ENCODE measurements at regions not wholly inside any gene's neighbourhood (a gene's known extent, or its start where the extent isn't known, plus 50 kb on each side); places are given as distances from the start of the nearest gene placed in this dataset.

DNA sequence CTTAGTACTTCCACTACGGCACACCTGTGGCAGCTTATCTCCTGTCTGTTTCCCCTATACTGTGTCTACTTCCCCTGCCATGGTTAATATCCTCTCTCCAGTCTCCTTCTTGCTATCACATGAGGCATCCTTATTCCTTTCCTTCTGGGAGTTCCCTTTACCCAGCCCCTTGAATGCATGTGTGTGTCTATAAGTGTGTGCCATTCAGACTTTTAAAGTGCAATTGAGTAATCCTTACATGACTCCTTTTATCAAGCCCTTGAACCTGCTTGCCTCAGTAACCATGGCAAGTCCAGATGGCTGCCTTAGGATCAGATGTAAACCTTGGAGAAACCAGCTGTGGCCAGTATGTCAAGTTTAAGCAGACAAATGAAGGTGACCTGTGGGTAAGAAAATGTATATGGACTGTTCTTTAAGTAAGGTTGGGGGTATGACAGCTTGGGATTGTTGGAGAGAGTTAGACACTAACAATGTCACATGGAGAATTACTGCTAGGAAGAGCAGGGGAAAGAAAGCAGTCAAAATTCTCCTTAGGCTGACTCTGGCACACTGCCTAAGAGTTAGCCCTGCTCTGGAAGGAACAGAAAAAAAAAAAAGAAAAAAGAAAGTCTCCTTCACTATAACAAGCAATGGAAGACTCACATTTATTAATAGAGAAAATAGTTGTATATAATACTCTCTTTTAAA is 142.1 kb downstream of the HINT1 start:
- no peaks in the 10 kb centered on the region for H3K4me1 ChIP-seq
- 89 to 93% methylated on average over 1 of the region's 1 CpG for WGBS, 2 donors
- TF ChIP-seq, protein P1, sequence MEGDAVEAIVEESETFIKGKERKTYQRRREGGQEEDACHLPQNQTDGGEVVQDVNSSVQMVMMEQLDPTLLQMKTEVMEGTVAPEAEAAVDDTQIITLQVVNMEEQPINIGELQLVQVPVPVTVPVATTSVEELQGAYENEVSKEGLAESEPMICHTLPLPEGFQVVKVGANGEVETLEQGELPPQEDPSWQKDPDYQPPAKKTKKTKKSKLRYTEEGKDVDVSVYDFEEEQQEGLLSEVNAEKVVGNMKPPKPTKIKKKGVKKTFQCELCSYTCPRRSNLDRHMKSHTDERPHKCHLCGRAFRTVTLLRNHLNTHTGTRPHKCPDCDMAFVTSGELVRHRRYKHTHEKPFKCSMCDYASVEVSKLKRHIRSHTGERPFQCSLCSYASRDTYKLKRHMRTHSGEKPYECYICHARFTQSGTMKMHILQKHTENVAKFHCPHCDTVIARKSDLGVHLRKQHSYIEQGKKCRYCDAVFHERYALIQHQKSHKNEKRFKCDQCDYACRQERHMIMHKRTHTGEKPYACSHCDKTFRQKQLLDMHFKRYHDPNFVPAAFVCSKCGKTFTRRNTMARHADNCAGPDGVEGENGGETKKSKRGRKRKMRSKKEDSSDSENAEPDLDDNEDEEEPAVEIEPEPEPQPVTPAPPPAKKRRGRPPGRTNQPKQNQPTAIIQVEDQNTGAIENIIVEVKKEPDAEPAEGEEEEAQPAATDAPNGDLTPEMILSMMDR (IDR thresholded peaks at IDR 0.05), result no peak
- no peak for TF ChIP-seq EP300 (IDR thresholded peaks at IDR 0.05)
- TF ChIP-seq POLR2A (IDR thresholded peaks at IDR 0.05), result no peak
- no peaks in the 10 kb centered on the region for H3K9me3 ChIP-seq
- H3K27me3 ChIP-seq, result no peaks in the 10 kb centered on the region
- no peak overlapping the region for H3K27ac ChIP-seq
- H3K36me3 ChIP-seq, result no peaks in the 10 kb centered on the region
- no peak overlapping the region for H3K4me3 ChIP-seq
- DNase-seq (ENCODE audit: low spot score in 2 of 2), result no peak

DNA sequence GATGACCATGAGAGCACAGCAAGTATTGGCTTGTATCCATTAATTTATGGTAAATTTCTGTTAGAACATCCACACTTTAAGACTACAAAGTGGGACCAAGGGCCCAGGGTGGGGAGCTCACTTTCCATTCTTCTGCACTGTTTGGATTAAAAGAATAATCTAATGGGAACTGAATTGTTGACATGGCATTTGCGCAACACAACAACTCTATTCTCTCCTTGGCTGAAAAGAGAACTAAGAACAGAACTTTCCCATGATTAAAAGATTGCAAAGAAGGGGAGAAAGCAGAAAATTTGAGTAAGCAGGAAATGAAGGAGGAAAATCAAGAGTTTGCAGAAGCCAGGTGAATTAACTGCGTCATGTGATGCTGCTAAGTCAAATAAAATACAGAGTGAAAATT is 143.4 kb downstream of the HINT1 start:
- Histone ChIP-seq H3K4me1 (no peaks in the 10 kb centered on the region), H3K9me3 (no peaks in the 10 kb centered on the region), H3K36me3 (no peaks in the 10 kb centered on the region), H3K27me3 (no peaks in the 10 kb centered on the region), H3K27ac (no peak overlapping the region), H3K4me3 (no peak overlapping the region)
- TF ChIP-seq, protein P1 (IDR thresholded peaks at IDR 0.05), result no peak
- TF ChIP-seq EP300 (IDR thresholded peaks at IDR 0.05) (no peak), POLR2A (IDR thresholded peaks at IDR 0.05) (no peak)
- 90 to 94% methylated on average over 2 of the region's 2 CpGs for WGBS, 2 donors
- DNase-seq (ENCODE audit: low spot score in 2 of 2), result no peak

DNA sequence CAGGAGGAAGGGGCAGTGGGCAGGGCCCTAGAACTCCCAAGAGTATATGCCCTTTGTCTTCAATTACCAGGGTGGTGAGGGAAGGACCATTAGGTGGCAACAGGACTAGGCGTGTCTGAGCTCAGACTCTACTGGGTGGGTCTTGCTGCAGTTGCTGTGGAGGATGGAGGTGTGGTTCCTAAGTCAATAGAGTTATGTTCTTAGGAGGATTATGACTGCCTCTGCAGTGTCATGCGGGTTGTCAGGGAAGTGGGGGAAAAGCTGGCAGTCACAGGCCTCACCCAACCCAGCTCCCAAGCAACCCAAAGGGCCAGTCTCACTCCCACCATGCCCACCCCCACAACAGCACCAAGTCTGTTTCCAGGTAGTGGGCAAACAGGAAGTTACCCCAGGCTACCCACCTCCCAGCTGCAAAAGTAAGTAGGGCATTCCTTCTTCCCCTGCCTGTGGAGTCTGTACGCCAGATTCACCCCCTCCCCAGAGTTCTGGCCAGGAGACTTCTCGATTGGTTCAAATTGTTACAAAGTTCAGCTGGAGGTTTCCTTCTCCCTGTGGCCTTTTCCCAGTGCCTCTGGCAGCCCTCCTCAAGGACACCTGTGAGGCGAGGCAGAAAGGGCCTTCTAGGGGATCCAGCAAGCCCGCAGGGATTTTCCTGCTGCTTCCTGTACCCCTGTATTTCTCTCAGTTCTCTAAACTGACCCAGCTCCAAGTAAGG is 145.3 kb downstream of the HINT1 start:
- H3K36me3 ChIP-seq, result no peaks in the 10 kb centered on the region
- H3K4me1 ChIP-seq, result no peaks in the 10 kb centered on the region
- TF ChIP-seq EP300 (IDR thresholded peaks at IDR 0.05) (no peak), POLR2A (IDR thresholded peaks at IDR 0.05) (no peak)
- TF ChIP-seq, protein P1 (IDR thresholded peaks at IDR 0.05), result no peak
- DNase-seq (ENCODE audit: low spot score in 2 of 2), result no peak
- peaks cover 0 to 13% (median 0%) of the 10 kb centered on the region in 4 donors for H3K9me3 ChIP-seq
- H3K27me3 ChIP-seq, result no peaks in the 10 kb centered on the region
- WGBS, 2 donors, result 89 to 95% methylated on average over 6 of the region's 6 CpGs
- H3K27ac ChIP-seq, result no peak overlapping the region
- H3K4me3 ChIP-seq, result no peak overlapping the region

DNA sequence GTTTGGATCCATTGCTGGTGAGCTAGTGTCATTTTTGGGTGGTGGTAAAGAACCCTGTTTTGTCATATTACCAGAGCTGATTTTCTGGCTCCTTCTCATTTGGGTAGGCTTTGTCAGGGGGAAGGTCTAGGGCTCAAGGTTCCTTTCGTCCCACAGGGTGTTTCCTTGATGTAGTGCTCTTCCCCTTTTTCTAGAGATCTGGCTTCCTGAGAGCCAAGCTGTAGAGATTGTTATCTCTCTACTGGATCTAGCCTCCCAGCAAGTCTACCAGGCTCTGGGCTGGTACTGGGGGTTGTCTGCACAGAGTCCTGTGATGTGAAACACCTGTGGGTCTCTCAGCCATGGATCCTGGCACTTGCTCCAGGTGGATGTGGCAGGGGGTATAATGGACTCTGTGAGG is 145.9 kb downstream of the HINT1 start:
- no peak overlapping the region for H3K4me3 ChIP-seq
- TF ChIP-seq POLR2A (IDR thresholded peaks at IDR 0.05) (no peak), EP300 (IDR thresholded peaks at IDR 0.05) (no peak)
- TF ChIP-seq, protein P1 (IDR thresholded peaks at IDR 0.05), result no peak
- H3K27me3 ChIP-seq, result no peaks in the 10 kb centered on the region
- peaks cover 0 to 13% (median 0%) of the 10 kb centered on the region in 4 donors for H3K9me3 ChIP-seq
- H3K27ac ChIP-seq, result no peak overlapping the region
- H3K36me3 ChIP-seq, result no peaks in the 10 kb centered on the region
- no peak for DNase-seq (ENCODE audit: low spot score in 2 of 2)
- 81 to 100% methylated on average over 1 of the region's 1 CpG for WGBS, 2 donors
- no peaks in the 10 kb centered on the region for H3K4me1 ChIP-seq

DNA sequence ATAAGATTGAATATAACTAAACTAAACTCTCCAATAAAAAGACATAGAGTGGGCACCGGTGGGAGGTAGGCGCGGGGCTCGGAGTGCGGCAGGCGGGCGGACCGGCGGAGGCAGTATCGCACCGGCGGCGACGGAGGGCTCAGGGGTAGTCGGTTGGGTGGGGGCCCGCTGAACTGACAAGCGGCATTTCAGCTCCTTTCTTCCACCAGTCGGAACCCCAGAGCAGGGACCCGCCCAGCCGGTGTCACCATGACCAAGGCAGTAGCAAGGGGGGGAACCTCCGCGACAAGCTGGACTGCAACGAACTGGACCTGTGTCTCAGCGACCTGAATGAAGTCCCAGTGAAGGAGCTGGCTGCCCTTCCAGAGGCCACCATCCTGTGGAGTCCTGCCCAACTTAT is 156.7 kb downstream of the HINT1 start:
- no peaks in the 10 kb centered on the region for H3K9me3 ChIP-seq
- H3K4me1 ChIP-seq, result no peaks in the 10 kb centered on the region
- H3K27ac ChIP-seq, result no peak overlapping the region
- no peaks in the 10 kb centered on the region for H3K36me3 ChIP-seq
- H3K27me3 ChIP-seq, result no peaks in the 10 kb centered on the region
- H3K4me3 ChIP-seq, result no peak overlapping the region
- DNase-seq (ENCODE audit: low spot score in 2 of 2), result no peak
- WGBS, 2 donors, result 76 to 91% methylated on average over 24 of the region's 24 CpGs
- TF ChIP-seq, protein P1 (IDR thresholded peaks at IDR 0.05), result no peak
